ENCODE measurements at regions not wholly inside any gene's neighbourhood (a gene's known extent, or its start where the extent isn't known, plus 50 kb on each side); places are given as distances from the start of the nearest gene placed in this dataset.

- no peak for TF ChIP-seq FOXM1 (IDR thresholded peaks at IDR 0.05; ENCODE audit: borderline replicate concordance, low read depth)
- no peak for TF ChIP-seq NFIC (IDR thresholded peaks at IDR 0.05)
- TF ChIP-seq REST (IDR thresholded peaks at IDR 0.05; ENCODE audit: low read depth): no peak
- TF ChIP-seq TEAD4 (IDR thresholded peaks at IDR 0.05): no peak
- TF ChIP-seq RAD21 (IDR thresholded peaks at IDR 0.05; ENCODE audit: low read depth): no peak
Measured at GRCh38 chr1:4517186-4517954, 137.0 kb upstream of the AJAP1 start.

GRCh38 chr1:4518621-4519020, 135.8 kb upstream of the AJAP1 start:
- TF ChIP-seq ZBTB7A (IDR thresholded peaks at IDR 0.05; ENCODE audit: low read depth) (no peak), YY1 (IDR thresholded peaks at IDR 0.05; ENCODE audit: low read depth) (no peak), CEBPB (IDR thresholded peaks at IDR 0.05) (no peak), TEAD4 (IDR thresholded peaks at IDR 0.05) (no peak), EP300 (IDR thresholded peaks at IDR 0.05; ENCODE audit: borderline replicate concordance) (no peak), TAF1 (IDR thresholded peaks at IDR 0.05; ENCODE audit: low read depth) (no peak), REST (IDR thresholded peaks at IDR 0.05; ENCODE audit: low read depth) (no peak), CREB1 (IDR thresholded peaks at IDR 0.05; ENCODE audit: low read depth) (no peak), FOXM1 (IDR thresholded peaks at IDR 0.05; ENCODE audit: borderline replicate concordance, low read depth) (no peak), MAX (IDR thresholded peaks at IDR 0.05) (no peak), USF1 (IDR thresholded peaks at IDR 0.05) (no peak), NFIC (IDR thresholded peaks at IDR 0.05) (no peak)

GRCh38 chr1:4519954-4520353, 134.5 kb upstream of the AJAP1 start:
- TF ChIP-seq ZBTB7A (IDR thresholded peaks at IDR 0.05; ENCODE audit: low read depth): no peak
- no peak for TF ChIP-seq NFIC (IDR thresholded peaks at IDR 0.05)
- no peak for TF ChIP-seq TAF1 (IDR thresholded peaks at IDR 0.05; ENCODE audit: low read depth)
- TF ChIP-seq TCF12 (IDR thresholded peaks at IDR 0.05; ENCODE audit: low read depth): no peak
- no peak for TF ChIP-seq FOXM1 (IDR thresholded peaks at IDR 0.05; ENCODE audit: borderline replicate concordance, low read depth)
- TF ChIP-seq MAX (IDR thresholded peaks at IDR 0.05): no peak
- no peak for TF ChIP-seq TEAD4 (IDR thresholded peaks at IDR 0.05)
- TF ChIP-seq EP300 (IDR thresholded peaks at IDR 0.05; ENCODE audit: borderline replicate concordance): no peak
- no peak for TF ChIP-seq CEBPB (IDR thresholded peaks at IDR 0.05)
- no peak for TF ChIP-seq RAD21 (IDR thresholded peaks at IDR 0.05; ENCODE audit: low read depth)
- no peak for TF ChIP-seq EGR1 (IDR thresholded peaks at IDR 0.05)
- no peak for TF ChIP-seq REST (IDR thresholded peaks at IDR 0.05; ENCODE audit: low read depth)
- TF ChIP-seq CREB1 (IDR thresholded peaks at IDR 0.05; ENCODE audit: low read depth): no peak

- no peak for TF ChIP-seq CEBPB (IDR thresholded peaks at IDR 0.05)
- no peak for TF ChIP-seq USF1 (IDR thresholded peaks at IDR 0.05)
- TF ChIP-seq NFIC (IDR thresholded peaks at IDR 0.05): no peak
- TF ChIP-seq FOXM1 (IDR thresholded peaks at IDR 0.05; ENCODE audit: borderline replicate concordance, low read depth): no peak
- TF ChIP-seq ZBTB7A (IDR thresholded peaks at IDR 0.05; ENCODE audit: low read depth): no peak
Measured at GRCh38 chr1:4523551-4523950, 130.9 kb upstream of the AJAP1 start.

- TF ChIP-seq MAX (IDR thresholded peaks at IDR 0.05) (no peak), EP300 (IDR thresholded peaks at IDR 0.05; ENCODE audit: borderline replicate concordance) (no peak), EGR1 (IDR thresholded peaks at IDR 0.05) (no peak), TAF1 (IDR thresholded peaks at IDR 0.05; ENCODE audit: low read depth) (no peak), USF1 (IDR thresholded peaks at IDR 0.05) (no peak), TCF12 (IDR thresholded peaks at IDR 0.05; ENCODE audit: low read depth) (no peak), REST (IDR thresholded peaks at IDR 0.05; ENCODE audit: low read depth) (no peak), NFIC (IDR thresholded peaks at IDR 0.05) (no peak), TEAD4 (IDR thresholded peaks at IDR 0.05) (no peak), FOXM1 (IDR thresholded peaks at IDR 0.05; ENCODE audit: borderline replicate concordance, low read depth) (no peak), YY1 (IDR thresholded peaks at IDR 0.05; ENCODE audit: low read depth) (no peak), ZBTB7A (IDR thresholded peaks at IDR 0.05; ENCODE audit: low read depth) (no peak), CREB1 (IDR thresholded peaks at IDR 0.05; ENCODE audit: low read depth) (no peak), RAD21 (IDR thresholded peaks at IDR 0.05; ENCODE audit: low read depth) (no peak), CEBPB (IDR thresholded peaks at IDR 0.05) (no peak)
Measured at GRCh38 chr1:4526747-4527146, 127.7 kb upstream of the AJAP1 start.

Measured in Ishikawa (cell line).